Type B pancreatic cell (in vitro differentiated cells): ENCODE measurements at regions not wholly inside any gene's neighbourhood (a gene's known extent, or its start where the extent isn't known, plus 50 kb on each side); places are given as distances from the start of the nearest gene placed in this dataset.

Experiments
- DNase-seq: peaks from one replicate; pipeline ENCODE4 v3.0.0; 2021; ENCODE audit warnings: mixed read lengths; ENCODE audit not compliant: unreplicated experiment; ENCODE audit errors: extremely low spot score
- H3K27ac Mint-ChIP-seq: 2 replicates; pipeline ENCODE4 v1.8.0; 2021; ENCODE audit warnings: mild to moderate bottlenecking, mixed read lengths
- H3K27me3 Mint-ChIP-seq: 2 replicates; pipeline ENCODE4 v1.8.0; 2021; ENCODE audit warnings: mixed read lengths
- H3K36me3 Mint-ChIP-seq: 2 replicates; pipeline ENCODE4 v1.8.0; 2021; ENCODE audit warnings: mixed read lengths
- H3K4me1 Mint-ChIP-seq: one replicate; pipeline ENCODE4 v1.8.0; 2021; ENCODE audit warnings: mixed read lengths; ENCODE audit not compliant: unreplicated experiment
- H3K4me3 Mint-ChIP-seq: 2 replicates; pipeline ENCODE4 v1.8.0; 2021; ENCODE audit warnings: mild to moderate bottlenecking, mixed read lengths
- H3K9me3 Mint-ChIP-seq: 2 replicates; pipeline ENCODE4 v1.8.0; 2021; ENCODE audit warnings: mixed read lengths
- CTCF ChIP-seq: fragments of 200-600 bp; sonication (generic); conservative IDR thresholded peaks from 2 replicates; pipeline ENCODE4 v1.5.0; 2021; ENCODE audit warnings: antibody characterized with exemption, mild to moderate bottlenecking

GRCh38 chr12:114855678-114856077 is 171.7 kb upstream of the TBX3 start:
- H3K27me3 Mint-ChIP-seq: peaks cover 3% of the 10 kb centered on the region
- H3K4me3 Mint-ChIP-seq: no peak overlapping the region

GRCh38 chr12:114852976-114853529 is 169.1 kb upstream of the TBX3 start:
- Mint-ChIP-seq H3K27ac (no peak overlapping the region), H3K4me3 (no peak overlapping the region), H3K27me3 (peaks cover 3% of the 10 kb centered on the region), H3K36me3 (no peaks in the 10 kb centered on the region), H3K9me3 (peaks cover 5% of the 10 kb centered on the region), H3K4me1 (peaks cover 8% of the 10 kb centered on the region)
- DNase-seq: no peak
- no peak for TF ChIP-seq CTCF

More at GRCh38 chr12:114855678-114856077, 171.7 kb upstream of the TBX3 start:
- no peak overlapping the region for H3K27ac Mint-ChIP-seq
- H3K4me1 Mint-ChIP-seq: peaks cover 8% of the 10 kb centered on the region
- DNase-seq: no peak
- no peak for TF ChIP-seq CTCF
- H3K9me3 Mint-ChIP-seq: peaks cover 5% of the 10 kb centered on the region
- no peaks in the 10 kb centered on the region for H3K36me3 Mint-ChIP-seq

GRCh38 chr12:114851981-114852380 is 168.0 kb upstream of the TBX3 start:
- Mint-ChIP-seq H3K27me3 (peaks cover 3% of the 10 kb centered on the region), H3K4me3 (no peak overlapping the region), H3K27ac (no peak overlapping the region), H3K4me1 (peaks cover 17% of the 10 kb centered on the region), H3K9me3 (peaks cover 5% of the 10 kb centered on the region), H3K36me3 (no peaks in the 10 kb centered on the region)
- no peak for DNase-seq
- no peak for TF ChIP-seq CTCF

- Mint-ChIP-seq H3K36me3 (no peaks in the 10 kb centered on the region), H3K27ac (no peak overlapping the region), H3K9me3 (peaks cover 5% of the 10 kb centered on the region), H3K4me3 (no peak overlapping the region), H3K27me3 (peaks cover 3% of the 10 kb centered on the region), H3K4me1 (peaks cover 20% of the 10 kb centered on the region)
- no peak for DNase-seq
- no peak for TF ChIP-seq CTCF
Observed at GRCh38 chr12:114850661-114851275, 166.8 kb upstream of the TBX3 start.

- Mint-ChIP-seq H3K4me1 (peaks cover 22% of the 10 kb centered on the region), H3K27ac (no peak overlapping the region), H3K4me3 (no peak overlapping the region), H3K9me3 (no peaks in the 10 kb centered on the region), H3K27me3 (no peaks in the 10 kb centered on the region), H3K36me3 (no peaks in the 10 kb centered on the region)
- DNase-seq: no peak
- no peak for TF ChIP-seq CTCF
Observed at GRCh38 chr12:114848666-114849065, 164.7 kb upstream of the TBX3 start.
